ENCODE measurements at regions not wholly inside any gene's neighbourhood (a gene's known extent, or its start where the extent isn't known, plus 50 kb on each side); places are given as distances from the start of the nearest gene placed in this dataset.

GRCh38 chr9:38229504-38230155 is 160.6 kb upstream of the SHB start:
- FAIRE-seq (no peak), ATAC-seq (no peak), DNase-seq (ENCODE audit: low spot score) (no peak)
- in situ Hi-C loops (cut with HindIII; ENCODE audit: extremely low pct_ligation_motif_present, low pct_unique_long_range_greater_than_20kb) (no loop called here), intact Hi-C loops (cut with micrococcal nuclease; ENCODE audit: unreplicated experiment) (no loop called here)
- no peaks in the 10 kb centered on the region for H4K20me1 ChIP-seq (ENCODE audit: insufficient read depth, low read length)
- CTCF ChIA-PET (ENCODE audit: low intra/inter-chr PET ratio, low total read pairs) = no interaction called here
- peaks cover 0 to 28% of the 10 kb centered on the region in 2 experiments; a peak in 2 of 5 replicates for H3K27me3 ChIP-seq (ENCODE audit: control insufficient read depth in 1 of 2, insufficient read depth in 2 of 2, low read length in 2 of 2)
- no TSS peak for BruUV-seq (replicated peaks)
- H3K4me1 ChIP-seq (ENCODE audit: insufficient read depth, low read length) = peaks cover 6% of the 10 kb centered on the region; the same call in 1 of the 2 replicates
- WGBS (ENCODE audit: low lambda C conversion rate) = 61% methylated on average over 13 of the region's 13 CpGs
- no peak overlapping the region for H3K4me3 ChIP-seq (replicated peaks in 1 of 3; ENCODE audit: insufficient read depth in 1 of 3, low read depth in 2 of 3, low read length in 3 of 3)
- POLR2A ChIA-PET = no interaction called here
- no peak overlapping the region for H2AFZ ChIP-seq (ENCODE audit: low read length)
- H3K4me2 ChIP-seq (ENCODE audit: low read depth, low read length) = no peak overlapping the region
- H3K36me3 ChIP-seq (replicated peaks in 1 of 2; ENCODE audit: control insufficient read depth in 1 of 2, insufficient read depth in 2 of 2, low read length in 2 of 2) = no peaks in the 10 kb centered on the region
- no peak overlapping the region for H3K9ac ChIP-seq (ENCODE audit: insufficient read depth, low read depth, low read length)
- H3K79me2 ChIP-seq (ENCODE audit: insufficient read depth, low read length) = no peaks in the 10 kb centered on the region
- no peaks in the 10 kb centered on the region for H3K9me3 ChIP-seq (ENCODE audit: low read length)
- no peak overlapping the region for H3K27ac ChIP-seq (ENCODE audit: extremely low read length, insufficient read depth, low read length)
- TF ChIP-seq ZNF704 (CRISPR knock-in tag; IDR thresholded peaks at IDR 0.05; ENCODE audit: borderline replicate concordance) = no peak
- no peak for TF ChIP-seq ZNF777 (CRISPR knock-in tag; IDR thresholded peaks at IDR 0.05)
- TF ChIP-seq SMAD9 (CRISPR knock-in tag; IDR thresholded peaks at IDR 0.05) = no peak
- TF ChIP-seq PHF21A (CRISPR knock-in tag; IDR thresholded peaks at IDR 0.05) = no peak
- TF ChIP-seq PATZ1 (CRISPR knock-in tag; IDR thresholded peaks at IDR 0.05) = no peak
- no peak for TF ChIP-seq ZMYM4 (CRISPR knock-in tag; IDR thresholded peaks at IDR 0.05)
- no peak for TF ChIP-seq ZBTB38 (CRISPR knock-in tag; IDR thresholded peaks at IDR 0.05)
- TF ChIP-seq ZBTB25 (CRISPR knock-in tag; IDR thresholded peaks at IDR 0.05) = no peak
- TF ChIP-seq ZKSCAN8 (CRISPR knock-in tag; IDR thresholded peaks at IDR 0.05; ENCODE audit: borderline replicate concordance) = no peak
- TF ChIP-seq IKZF4 (CRISPR knock-in tag; IDR thresholded peaks at IDR 0.05; ENCODE audit: borderline replicate concordance, low read depth, not compliant biosample characterization) = no peak
- no peak for TF ChIP-seq ZNF501 (CRISPR knock-in tag; IDR thresholded peaks at IDR 0.05)
- TF ChIP-seq MTF2 (CRISPR knock-in tag; IDR thresholded peaks at IDR 0.05; ENCODE audit: borderline replicate concordance) = no peak
- no peak for TF ChIP-seq ZNF550 (CRISPR knock-in tag; IDR thresholded peaks at IDR 0.05; ENCODE audit: borderline replicate concordance)
- TF ChIP-seq ZNF746 (CRISPR knock-in tag; IDR thresholded peaks at IDR 0.05) = no peak
- no peak for TF ChIP-seq MEIS1 (CRISPR knock-in tag; IDR thresholded peaks at IDR 0.05; ENCODE audit: borderline replicate concordance)
